ENCODE measurements at regions not wholly inside any gene's neighbourhood (a gene's known extent, or its start where the extent isn't known, plus 50 kb on each side); places are given as distances from the start of the nearest gene placed in this dataset.

DNA sequence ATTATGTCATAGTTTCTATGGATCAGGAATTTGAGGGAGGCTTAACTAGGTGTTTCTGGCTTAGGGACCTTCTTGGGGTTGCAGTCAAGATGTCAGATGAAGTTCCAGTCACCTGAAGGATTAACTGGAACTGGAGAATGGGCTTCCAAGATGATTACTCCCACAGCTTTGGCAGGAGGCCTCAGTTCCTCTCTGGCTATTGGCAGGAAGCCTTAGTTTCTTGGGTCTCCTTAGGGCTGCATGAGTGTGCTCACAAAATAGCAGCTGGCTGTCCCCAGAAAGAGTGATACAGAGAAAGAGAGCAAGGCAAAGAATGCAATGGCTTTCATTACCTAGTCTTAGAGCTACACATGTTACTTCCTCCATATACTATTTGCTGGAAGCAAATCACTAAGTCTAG is 138.1 kb upstream of the TLE4 start:
- no peak for DNase-seq

DNA sequence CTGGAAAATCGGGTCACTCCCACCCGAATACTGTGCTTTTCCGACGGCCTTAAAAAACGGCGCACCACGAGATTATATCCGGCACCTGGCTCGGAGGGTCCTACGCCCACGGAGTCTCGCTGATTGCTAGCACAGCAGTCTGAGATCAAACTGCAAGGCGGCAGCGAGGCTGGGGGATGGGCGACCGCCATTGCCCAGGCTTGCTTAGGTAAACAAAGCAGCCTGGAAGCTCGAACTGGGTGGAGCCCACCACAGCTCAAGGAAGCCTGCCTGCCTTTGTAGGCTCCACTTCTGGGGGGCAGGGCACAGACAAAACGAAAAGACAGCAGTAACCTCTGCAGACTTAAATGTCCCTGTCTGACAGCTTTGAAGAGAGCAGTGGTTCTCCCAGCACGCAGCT is 132.5 kb upstream of the TLE4 start:
- DNase-seq = peak; percentile 22

DNA sequence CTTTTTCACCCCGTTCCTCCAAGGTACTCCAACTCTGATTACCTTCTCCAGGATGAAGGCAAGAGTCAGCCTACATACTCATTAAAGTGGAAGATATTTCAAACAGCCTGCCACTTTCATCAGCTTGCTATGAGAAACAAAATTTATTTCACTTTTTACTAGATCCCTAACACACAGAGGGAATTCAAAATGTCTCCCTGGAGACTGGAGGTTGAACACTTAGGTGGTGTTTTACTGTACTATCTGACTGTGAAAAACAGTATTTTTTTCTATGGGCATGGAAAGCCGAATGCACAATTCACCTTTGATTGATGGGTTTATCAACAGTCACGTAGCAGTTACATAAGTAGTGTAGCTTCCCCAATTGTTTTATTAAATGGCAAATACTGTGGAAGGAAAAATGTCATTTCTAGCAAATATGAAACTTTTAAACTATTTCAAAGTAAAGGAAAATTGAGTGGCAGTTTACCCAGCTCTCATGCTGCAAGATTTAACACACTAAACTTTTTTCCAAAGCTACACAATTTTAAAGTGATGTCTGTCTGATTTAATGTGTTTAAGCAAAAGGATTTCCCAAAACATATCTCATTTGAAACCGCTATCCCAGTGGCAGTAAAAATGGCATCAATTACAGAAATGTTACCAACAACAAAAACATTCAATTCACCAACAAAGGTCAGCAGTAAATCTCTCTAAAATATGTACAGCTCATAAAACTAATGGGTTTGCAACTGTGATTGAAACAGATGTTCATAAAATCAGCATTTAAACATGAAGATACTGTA is 125.0 kb upstream of the TLE4 start:
- no peak for DNase-seq

DNA sequence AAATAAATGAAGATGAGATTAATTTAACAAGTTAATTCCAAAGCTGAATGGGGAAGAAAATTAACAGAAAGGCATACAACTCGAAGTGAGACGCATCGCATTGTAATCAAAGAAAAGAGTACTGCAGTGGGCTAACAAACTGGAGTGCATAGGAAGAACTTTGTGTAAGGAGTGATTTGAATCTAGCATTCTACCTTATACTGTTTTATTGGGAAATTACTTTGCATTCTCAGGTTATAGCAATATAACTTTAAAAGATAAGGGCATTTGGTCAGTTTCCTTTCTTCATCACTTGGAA is 124.5 kb upstream of the TLE4 start:
- DNase-seq = no peak

DNA sequence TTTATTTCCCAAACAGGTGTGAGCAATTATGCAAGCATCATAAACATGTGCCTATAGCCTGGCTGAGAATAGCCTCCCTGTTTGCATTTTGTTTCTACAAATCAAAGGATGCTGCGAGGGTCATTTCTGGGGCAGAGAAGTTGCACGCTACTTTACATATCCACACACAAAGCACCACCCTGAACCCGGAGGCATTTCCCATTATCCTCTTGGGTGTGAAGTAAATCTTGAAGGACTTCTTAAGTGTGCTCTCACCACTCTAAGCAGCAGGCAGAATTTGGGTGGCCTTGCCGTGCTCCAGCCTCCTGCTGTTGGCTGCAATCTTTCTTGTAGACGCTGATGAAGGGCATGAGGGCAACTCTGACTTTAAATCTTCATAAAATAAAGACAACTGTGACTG is 124.0 kb upstream of the TLE4 start:
- DNase-seq = no peak

DNA sequence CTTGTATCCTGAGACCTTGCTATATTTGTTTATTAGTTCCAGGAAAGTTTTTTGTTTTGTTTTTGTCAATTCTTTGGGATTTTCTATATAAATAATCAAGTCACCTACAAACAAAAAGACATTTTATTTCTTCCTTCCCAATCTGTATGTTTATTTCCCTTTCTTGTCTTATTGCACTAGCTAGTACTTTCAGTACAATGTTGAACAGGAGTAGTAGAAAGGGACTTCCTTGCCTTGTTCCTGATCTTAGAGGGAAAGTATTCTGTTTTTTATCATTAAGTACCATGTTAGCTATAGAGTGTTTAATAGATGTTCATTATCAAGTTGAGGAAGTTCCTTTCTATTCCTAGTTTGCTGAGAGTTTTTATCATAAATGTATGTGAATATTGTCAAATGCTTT is 119.5 kb upstream of the TLE4 start:
- no peak for DNase-seq

DNA sequence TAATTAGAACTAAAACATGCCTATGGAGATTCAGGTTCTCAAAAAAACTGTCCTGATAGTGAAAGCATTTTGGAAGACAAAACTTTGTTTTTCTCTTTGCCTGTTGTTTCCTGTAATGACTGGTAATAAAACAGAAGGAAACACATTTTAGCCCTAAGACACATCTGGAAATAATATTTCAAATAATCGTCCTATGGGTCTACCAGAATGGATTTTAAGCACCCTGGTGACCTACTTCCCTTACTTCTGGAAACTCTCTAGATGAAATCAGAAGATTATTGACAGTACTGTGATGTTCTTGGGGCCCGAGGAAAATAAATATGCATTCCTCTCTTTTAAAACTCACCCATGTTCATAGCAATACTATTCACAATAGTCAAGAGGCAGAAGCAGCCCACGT is 110.1 kb upstream of the TLE4 start:
- no peak for DNase-seq

DNA sequence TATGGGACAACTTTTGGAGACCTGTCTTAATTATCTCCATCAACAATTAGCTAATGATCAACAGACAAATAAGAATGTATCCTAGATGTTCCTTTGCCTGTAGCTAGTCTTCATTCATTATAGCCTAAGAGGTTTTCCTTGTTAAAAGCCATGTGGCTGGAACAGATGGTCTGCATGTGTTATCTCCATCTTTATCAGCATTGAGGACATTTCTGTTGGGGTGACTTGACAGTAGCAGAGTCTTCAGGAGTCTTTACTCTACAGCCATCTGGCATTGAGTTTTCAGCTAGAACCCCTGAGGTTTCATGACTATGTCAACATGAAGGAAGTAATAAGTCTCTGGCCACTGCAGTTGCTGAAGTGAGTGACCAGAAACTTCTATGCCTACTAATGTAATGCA is 106.6 kb upstream of the TLE4 start:
- no peak for DNase-seq

DNA sequence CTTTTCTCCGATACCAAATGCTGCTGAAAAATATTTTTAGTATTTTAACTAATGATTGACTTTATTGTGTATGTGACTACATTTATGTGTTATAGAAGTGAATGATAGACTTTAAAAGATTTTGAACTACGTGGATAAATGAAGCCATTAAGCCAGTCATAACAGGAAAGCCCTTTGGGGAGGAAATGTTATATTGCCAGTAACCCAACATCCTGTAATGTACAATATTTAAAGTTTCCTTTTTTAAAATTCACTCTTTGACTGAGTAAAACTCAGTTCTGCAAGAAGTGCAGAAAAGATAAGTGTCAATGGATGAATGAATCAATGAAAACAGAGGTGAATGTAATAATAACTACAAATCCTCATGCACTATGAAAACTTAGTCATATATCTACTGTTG is 102.6 kb upstream of the TLE4 start:
- no peak for DNase-seq

DNA sequence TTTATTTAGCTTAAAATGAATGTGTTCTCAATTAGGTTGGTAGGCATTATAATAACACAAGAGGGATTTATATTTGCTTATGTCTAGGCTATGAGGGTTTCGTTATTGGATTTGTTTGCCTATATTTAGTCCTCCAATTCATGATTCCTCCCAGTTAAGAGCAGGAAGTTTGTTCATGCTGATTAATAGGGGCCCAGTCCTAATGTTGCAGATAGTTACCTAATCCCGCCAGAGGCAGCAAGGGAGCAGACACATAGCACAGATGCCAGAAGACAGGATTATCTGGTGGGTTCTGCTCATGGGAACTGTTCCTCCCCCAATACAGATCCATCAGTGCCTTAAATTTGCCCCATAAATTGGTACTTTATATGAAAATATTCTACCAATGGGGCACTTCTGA is 100.8 kb upstream of the TLE4 start:
- DNase-seq = no peak

DNA sequence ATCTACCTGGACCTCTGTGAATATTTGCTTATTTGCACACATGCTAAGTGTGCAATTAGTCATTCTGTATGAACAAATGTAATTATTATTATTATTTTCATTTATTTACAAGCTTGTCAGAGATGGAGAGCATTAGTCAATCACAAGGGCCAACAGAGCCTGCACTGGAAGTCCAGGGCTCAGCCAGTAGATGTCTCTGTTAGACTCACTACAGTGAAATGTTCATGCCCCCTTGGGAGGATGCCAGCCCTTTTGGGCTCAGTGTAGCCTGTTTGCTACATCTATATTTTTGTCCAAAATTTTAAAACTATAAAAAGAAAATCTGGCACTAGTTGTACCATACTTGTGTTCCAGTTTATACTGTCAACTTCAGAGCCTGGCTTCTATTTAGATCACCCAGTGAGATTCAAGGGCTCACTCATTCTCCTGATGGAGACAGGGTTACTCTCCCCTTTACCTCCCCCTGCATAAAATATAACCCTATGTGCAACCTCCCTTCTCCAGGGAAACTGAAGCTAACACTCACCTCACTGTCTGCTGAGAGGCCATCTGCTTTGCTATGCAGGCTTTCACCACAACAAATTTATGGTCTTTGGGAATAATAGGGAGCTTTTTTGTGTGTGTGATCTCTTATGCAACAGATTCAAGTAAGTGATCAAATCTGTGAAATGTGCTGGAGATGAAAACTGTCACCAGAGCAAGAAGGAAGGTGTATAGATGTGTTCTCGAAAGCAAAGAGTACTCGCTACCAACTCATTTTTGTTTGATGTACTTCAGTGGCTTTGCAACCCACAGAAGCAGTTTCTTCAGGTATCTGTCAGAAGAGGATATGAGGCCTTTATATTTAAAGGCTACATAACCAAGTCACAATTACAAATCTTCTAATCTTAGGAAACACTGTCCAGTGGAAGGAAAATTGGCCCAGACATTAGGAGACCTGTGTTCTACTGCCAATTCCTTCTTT is 99.9 kb upstream of the TLE4 start:
- DNase-seq = peak; percentile 32

DNA sequence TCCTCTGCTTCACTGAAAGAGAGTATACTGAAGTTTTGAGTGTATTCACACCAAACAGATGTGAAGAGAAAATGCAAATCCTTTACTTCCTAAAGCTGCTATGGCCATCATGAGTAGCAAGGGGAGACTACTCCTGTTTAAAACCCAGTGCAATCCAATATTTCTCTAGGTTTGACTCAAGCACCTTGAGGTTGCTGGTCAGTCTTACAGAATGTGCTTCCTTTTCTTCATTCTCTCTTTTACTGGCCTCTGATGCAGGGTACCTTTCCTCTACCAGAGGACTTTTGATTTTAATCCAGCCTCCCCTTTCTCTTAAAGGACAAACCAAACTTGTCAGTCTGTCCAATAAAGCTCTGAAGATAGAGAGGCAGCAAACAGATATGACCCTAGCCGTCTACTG is 98.1 kb upstream of the TLE4 start:
- no peak for DNase-seq

DNA sequence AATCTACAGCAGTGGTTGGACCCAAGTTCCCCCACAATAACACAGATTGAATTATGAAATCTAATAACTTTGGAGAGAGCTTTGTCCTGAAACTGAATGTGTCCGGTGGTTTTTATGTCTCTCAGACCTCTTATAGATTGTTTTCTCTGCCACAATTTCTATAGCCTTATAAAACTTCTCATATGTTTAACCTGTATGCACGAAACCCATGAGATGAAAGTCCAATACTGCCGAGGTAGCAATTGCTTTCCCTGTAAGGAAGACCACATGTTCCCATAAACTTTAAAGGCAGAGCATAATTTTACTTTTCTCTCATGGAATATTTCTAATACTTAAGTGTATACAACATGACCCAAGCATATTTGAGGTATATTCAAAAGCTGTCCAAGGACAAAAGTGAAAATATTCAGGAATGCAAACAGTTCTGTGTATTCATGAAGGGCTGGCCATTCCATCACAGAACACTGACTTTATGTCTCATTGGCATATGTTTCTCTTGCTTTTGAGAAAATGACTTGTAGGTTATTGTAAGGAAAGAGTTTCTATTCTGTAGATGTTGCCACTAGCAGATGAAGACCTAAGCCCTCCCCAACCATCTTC is 94.4 kb upstream of the TLE4 start:
- no peak for DNase-seq

DNA sequence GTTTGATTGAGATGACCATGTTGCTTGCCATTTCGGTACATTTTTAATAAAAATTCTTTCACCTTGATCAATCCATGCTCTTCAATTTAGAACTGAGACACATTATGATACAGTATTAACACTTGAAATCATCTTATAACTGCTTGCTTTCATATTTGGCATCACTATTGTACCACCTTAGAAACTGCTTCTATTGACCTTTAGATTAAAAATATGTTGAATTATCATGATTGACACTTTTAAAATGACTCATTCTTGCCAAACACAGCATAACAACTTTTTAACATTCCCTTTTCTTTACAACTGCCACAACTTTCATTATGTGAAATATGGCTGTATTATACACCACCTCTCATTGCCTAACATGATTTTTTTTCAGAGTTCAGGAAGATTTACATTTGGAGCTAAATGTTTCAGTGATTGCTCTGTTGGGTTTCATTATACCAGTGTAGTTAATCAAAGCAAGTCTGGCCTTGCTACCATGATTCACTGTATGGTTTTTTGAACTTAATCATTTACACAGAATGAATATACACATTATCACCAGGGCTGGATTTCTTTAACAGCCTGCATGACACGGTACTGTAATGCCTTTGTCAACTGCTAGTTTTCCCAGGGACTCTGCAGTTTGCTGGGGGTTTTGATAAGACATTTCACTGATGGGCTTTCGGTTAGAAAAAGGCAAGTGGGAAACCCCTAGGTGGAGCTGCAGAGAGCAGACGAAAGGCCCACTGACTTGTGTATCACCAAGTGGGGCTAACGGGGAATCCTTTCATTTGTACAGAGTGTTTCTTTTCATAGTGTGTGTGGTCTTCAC is 93.6 kb upstream of the TLE4 start:
- peak; percentile 17 for DNase-seq

DNA sequence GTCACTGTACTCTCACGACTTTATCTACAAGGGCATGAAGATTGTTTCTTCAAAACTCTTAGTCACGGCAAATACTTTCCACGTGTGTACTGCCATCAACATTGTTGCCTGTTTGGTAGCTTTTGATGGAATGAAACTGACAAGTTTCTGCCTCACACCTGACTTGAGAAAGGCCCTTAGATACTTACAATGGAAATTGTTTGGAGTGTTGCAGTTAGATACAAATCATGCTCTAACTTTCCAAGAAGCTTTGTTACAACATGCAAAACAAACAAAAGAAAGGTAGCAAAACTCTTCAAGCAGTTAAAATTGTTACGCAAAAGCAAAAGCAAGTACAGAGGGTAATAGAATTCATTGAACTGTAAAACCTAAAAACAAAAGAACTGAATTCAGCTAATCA is 91.1 kb upstream of the TLE4 start:
- no peak for DNase-seq

DNA sequence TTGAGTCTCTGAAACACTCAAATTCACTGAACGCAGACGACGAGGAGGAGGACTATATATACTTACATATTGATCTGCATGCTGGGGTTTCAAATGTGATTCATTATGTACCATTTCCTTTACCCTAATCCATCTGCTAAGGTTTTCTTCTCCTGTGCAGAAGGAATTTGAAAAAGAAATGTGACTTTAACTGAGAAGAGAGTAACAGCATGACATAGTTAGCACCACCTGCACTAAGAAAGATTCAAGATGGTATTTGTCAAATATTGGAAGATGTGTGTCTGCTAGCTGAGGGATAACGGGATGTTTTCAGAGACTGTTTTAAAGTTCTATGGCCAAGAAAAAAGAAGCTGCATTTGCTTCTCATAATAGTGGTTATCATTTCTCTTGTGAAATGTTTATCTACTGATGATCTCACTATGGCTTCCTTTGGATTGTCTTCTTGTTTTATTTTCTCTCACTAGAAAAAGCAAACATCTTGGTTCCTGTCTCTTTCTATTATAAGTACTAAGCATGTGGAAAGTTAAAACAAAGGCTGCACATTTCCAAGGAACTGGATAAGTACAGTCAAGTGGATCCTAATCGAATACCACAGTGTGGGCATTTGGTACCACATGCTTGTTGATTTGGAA is 89.8 kb upstream of the TLE4 start:
- no peak for DNase-seq

DNA sequence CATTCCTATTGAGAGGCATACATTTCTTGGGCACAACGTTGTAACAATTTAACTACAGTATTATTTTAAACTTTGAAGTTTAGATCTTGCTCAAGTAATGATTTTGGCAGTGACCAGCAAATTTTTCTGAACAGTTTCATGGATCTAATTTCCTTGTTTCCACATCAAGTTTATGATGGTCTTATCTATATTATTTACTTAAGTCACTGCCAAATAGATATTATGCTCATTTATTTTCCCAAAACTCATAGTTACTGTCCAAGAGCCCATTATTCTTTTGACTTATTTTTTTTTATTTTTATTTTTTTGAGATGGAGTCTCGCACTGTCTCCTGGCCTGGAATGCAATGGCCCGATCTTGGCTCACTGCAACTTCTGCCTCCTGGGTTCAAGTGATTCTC is 86.5 kb upstream of the TLE4 start:
- DNase-seq = no peak

DNA sequence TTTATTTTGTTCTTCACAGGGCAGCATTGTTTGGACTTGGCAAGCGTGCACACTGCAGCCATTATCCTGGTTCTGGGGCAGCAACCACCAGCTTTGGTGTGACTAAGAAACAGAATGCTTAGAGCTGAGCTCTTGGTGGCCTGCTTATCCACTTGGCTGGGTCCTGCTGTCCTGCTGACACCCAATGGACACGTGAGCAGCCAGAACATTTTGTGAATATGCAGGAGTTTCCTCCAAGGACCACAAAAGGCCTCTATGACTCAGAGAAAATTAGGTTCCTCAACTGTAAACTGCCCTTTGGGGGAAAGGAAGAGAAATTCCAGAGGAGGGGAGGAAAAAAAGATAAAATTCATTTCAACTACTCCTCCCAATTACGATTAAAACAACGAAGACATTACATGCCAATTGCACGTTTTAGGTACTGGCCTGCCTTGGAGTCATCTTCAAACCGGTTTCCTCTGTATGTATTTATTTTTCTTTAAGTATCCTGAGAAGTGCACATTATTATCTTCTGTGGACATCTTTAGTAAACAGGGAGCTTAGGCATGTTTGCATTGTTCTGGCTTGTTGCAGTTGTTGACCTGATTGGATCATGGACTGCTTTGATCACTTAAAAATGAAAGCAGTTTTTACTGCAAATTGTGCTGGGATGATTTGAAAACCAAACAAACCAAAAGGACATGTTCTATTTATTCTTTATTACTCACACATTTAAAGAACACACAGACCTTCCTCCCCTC is 82.3 kb upstream of the TLE4 start:
- DNase-seq = no peak

DNA sequence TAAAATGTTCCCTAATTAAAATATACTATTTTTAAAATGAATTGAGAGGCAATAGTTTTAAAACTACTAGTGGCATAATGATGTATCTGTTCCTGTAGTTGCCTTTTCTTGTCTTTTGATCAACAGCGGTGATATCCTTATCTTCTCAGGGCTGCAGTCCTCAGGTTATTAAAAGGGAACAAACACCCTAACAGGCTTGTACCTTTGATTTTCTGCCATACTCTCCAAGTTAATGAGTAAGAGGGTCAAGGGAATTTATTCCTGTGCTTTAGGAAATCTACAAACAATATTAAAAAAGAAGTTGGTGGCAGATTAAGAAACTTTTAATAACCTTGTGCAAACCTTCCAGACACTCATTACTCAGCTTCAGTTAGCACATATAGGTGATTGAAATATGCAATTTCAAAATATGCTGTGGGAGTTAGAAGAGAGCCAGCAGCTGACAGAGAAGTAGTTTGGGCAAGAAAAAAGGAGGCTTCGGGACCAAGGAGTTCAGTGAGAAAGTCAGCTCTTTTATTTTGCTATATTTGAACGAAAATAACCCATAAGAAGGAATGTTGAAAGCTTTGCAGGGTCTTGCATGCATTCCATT is 81.0 kb upstream of the TLE4 start:
- no peak for DNase-seq

DNA sequence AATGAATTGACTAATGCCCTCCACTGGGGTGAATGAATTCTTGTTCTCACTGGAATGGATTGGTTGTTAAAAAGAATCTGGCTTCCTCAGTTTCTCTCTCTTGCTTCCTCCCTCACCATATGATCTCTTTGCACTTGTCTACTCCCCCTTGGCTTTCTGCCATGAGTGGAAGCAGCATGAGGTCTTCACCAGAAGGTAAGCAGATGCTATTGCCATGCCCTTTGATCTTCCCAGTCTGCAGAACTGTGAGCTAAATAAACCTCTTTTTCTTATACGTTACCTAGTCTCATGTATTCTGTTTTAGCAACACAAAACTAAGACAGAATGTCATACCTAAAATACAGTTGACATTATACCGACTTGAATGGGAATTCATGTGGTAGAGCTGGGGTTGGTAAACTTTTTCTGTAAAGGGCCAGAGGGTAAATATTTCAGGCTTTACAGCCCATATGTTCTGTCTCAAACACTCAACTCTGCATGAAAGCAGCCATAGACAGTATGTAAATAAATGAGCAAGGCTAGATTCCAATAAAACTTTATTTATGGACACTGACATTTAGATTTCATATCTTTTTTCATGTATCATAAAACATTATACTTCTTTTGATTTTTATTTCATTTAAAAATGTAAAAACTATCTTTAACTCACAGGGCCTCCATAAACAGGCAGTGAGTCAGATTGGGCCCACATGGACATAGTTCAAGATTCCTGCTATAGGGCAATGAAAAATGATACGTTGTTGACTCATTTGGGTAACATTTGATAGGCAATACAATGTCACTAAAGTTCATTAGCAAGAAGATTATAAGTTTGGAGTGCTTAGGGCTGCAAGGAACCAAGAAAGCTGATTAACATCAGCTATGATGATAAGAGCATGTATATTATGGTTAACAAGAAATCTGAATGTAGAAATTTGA is 79.4 kb upstream of the TLE4 start:
- DNase-seq = no peak
